Vagina (tissue), 2 donors: ENCODE measurements at regions not wholly inside any gene's neighbourhood (a gene's known extent, or its start where the extent isn't known, plus 50 kb on each side); places are given as distances from the start of the nearest gene placed in this dataset.

Source experiments
- DNase-seq, 2 donors: peaks; one replicate each; pipeline ENCODE4 v3.0.0-alpha.2; 2017; ENCODE audit errors: extremely low spot score in 2 of 2
- H3K27ac ChIP-seq: fragments of 200-600 bp; sonication (generic); one replicate; pipeline ENCODE4 v1.5.1; 2019
- H3K27me3 ChIP-seq: fragments of 200-600 bp; sonication (generic); one replicate; pipeline ENCODE4 v1.5.1; 2019
- H3K36me3 ChIP-seq, 2 donors: fragments of 200-600 bp; sonication (generic); one replicate each; pipeline ENCODE4 v1.5.1; 2017 to 2019
- H3K4me1 ChIP-seq: fragments of 200-600 bp; sonication (generic); one replicate; pipeline ENCODE4 v1.5.1; 2019
- H3K4me3 ChIP-seq, 2 donors: fragments of 200-600 bp; sonication (generic); 1 replicate in 1 of 2; 2 replicates in 1 of 2; pipeline ENCODE4 v1.5.1; 2016 to 2019
- H3K9me3 ChIP-seq: fragments of 200-600 bp; sonication (generic); one replicate; pipeline ENCODE4 v1.5.1; 2019
- CTCF ChIP-seq, 3 experiments: fragments of 450-650 bp in 2 of 3; fragments of 200-600 bp in 1 of 3; sonication (generic) in 1 of 3; IDR thresholded peaks; one replicate each; pipeline ENCODE4 v1.5.1; 2017 to 2019; ENCODE audit warnings: antibody characterized with exemption in 3 of 3, mild to moderate bottlenecking in 2 of 3, moderate library complexity in 2 of 3
- POLR2A ChIP-seq, 2 donors: fragments of 450-650 bp; IDR thresholded peaks; one replicate each; pipeline ENCODE4 v1.6.1; 2017; ENCODE audit warnings: antibody characterized with exemption in 2 of 2, mild to moderate bottlenecking in 2 of 2, moderate library complexity in 2 of 2
- POLR2AphosphoS5 ChIP-seq, 2 donors: sonication (generic); formaldehyde crosslinking; IDR thresholded peaks; one replicate each; pipeline ENCODE4 v1.9.0; 2017; ENCODE audit warnings: antibody characterized with exemption in 2 of 2, mild to moderate bottlenecking in 2 of 2, low read depth in 1 of 2; ENCODE audit not compliant: insufficient read depth in 1 of 2
- intact Hi-C: fragments of 100-400 bp; cut with DNase I; formaldehyde crosslinking; loops from one replicate; pipeline ENCODE4 v1.15.1; 2023

GRCh38 chr13:80585531-80585930 lies 244.6 kb upstream of the SPRY2 start:
- Histone ChIP-seq H3K36me3 (no peaks in the 10 kb centered on the region), H3K9me3 (no peaks in the 10 kb centered on the region), H3K4me1 (no peaks in the 10 kb centered on the region), H3K27ac (no peak overlapping the region), H3K27me3 (no peaks in the 10 kb centered on the region), H3K4me3 (no peak overlapping the region)
- intact Hi-C loops = no loop called here
- no peak for DNase-seq
- TF ChIP-seq CTCF (IDR thresholded peaks at IDR 0.05) (no peak), POLR2AphosphoS5 (IDR thresholded peaks at IDR 0.05; ENCODE audit: insufficient read depth in 1 of 2, low read depth in 1 of 2) (no peak), POLR2A (IDR thresholded peaks at IDR 0.05) (no peak)

- TF ChIP-seq CTCF (IDR thresholded peaks at IDR 0.05) (no peak), POLR2AphosphoS5 (IDR thresholded peaks at IDR 0.05; ENCODE audit: insufficient read depth in 1 of 2, low read depth in 1 of 2) (no peak), POLR2A (IDR thresholded peaks at IDR 0.05) (no peak)
- no peak for DNase-seq
- Histone ChIP-seq H3K9me3 (no peaks in the 10 kb centered on the region), H3K4me1 (no peaks in the 10 kb centered on the region), H3K4me3 (no peak overlapping the region), H3K27ac (no peak overlapping the region), H3K27me3 (no peaks in the 10 kb centered on the region), H3K36me3 (no peaks in the 10 kb centered on the region)
- intact Hi-C loops = no loop called here
These were observed 243.9 kb upstream of the SPRY2 start for GRCh38 chr13:80584785-80585184.

DNA sequence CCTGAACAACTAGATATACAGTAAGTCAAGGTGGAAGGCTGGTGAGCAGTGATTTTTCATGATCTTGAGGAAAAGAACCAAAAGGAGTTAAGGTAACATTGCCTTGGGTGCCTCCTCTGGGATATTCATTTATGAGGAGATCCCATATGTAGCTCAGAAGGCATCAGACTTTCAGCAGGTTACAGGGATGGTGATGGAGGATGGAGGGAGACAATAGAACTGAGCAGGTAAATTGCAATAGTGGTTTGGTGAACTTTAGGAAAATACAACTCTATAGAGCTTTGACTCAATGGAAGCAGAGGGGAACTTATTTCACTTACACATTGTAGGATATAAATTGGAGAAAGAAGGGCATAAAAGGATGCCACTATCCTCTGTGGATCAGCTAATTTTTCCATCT lies 243.4 kb upstream of the SPRY2 start:
- no peaks in the 10 kb centered on the region for H3K27me3 ChIP-seq
- intact Hi-C loops = no loop called here
- no peaks in the 10 kb centered on the region for H3K9me3 ChIP-seq
- H3K27ac ChIP-seq = no peak overlapping the region
- H3K36me3 ChIP-seq = no peaks in the 10 kb centered on the region
- TF ChIP-seq POLR2A (IDR thresholded peaks at IDR 0.05) (no peak), POLR2AphosphoS5 (IDR thresholded peaks at IDR 0.05; ENCODE audit: insufficient read depth in 1 of 2, low read depth in 1 of 2) (no peak), CTCF (IDR thresholded peaks at IDR 0.05) (no peak)
- H3K4me3 ChIP-seq = no peak overlapping the region
- DNase-seq = no peak
- no peaks in the 10 kb centered on the region for H3K4me1 ChIP-seq

DNA sequence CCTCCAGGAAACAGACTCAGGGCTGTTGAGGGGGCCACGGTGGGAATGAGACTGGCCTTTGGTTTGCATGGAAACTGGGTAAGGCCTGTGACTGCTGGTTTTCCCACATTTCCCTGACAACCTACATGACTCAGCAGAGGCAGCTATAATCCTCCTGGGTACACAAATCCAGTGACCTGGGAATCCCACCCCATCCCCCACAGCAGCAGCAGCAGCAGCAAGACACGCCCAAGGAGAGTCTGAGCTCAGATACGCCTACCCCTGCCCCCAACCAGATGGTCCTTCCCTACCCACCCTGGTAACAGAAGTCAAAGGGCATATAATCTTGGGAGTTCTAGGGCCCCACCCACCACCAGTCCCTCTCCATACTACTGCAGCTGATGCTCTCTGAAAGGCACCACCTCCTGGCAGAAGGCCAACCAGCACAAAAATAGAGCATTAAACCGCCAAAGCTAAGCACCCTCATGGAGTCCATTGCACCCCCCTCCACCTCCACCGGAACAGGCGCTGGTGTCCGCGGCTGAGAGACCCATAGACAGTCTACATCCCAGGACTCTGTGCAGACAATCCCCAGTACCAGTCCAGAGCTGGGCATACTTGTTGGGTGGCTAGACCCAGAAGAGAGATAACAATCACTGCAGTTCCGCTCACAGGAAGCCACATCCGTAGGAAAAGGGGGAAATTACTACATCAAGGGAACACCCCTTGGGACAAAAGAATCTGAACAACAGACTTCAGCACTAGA lies 237.2 kb upstream of the SPRY2 start:
- intact Hi-C loops = no loop called here

More for the DNA sequence above, 237.2 kb upstream of the SPRY2 start:
- no peaks in the 10 kb centered on the region for H3K9me3 ChIP-seq
- TF ChIP-seq POLR2AphosphoS5 (IDR thresholded peaks at IDR 0.05; ENCODE audit: insufficient read depth in 1 of 2, low read depth in 1 of 2) = no peak
- TF ChIP-seq POLR2A (IDR thresholded peaks at IDR 0.05) = no peak
- no peak for TF ChIP-seq CTCF (IDR thresholded peaks at IDR 0.05)
- H3K27ac ChIP-seq = no peak overlapping the region
- H3K27me3 ChIP-seq = no peaks in the 10 kb centered on the region
- DNase-seq = no peak
- H3K4me3 ChIP-seq = no peak overlapping the region
- H3K4me1 ChIP-seq = peaks cover 6% of the 10 kb centered on the region
- no peaks in the 10 kb centered on the region for H3K36me3 ChIP-seq
